ENCODE measurements at regions not wholly inside any gene's neighbourhood (a gene's known extent, or its start where the extent isn't known, plus 50 kb on each side); places are given as distances from the start of the nearest gene placed in this dataset.

GRCh38 chr12:93039062-93039461 lies 110.0 kb upstream of the EEA1 start:
- TF ChIP-seq, protein P1, sequence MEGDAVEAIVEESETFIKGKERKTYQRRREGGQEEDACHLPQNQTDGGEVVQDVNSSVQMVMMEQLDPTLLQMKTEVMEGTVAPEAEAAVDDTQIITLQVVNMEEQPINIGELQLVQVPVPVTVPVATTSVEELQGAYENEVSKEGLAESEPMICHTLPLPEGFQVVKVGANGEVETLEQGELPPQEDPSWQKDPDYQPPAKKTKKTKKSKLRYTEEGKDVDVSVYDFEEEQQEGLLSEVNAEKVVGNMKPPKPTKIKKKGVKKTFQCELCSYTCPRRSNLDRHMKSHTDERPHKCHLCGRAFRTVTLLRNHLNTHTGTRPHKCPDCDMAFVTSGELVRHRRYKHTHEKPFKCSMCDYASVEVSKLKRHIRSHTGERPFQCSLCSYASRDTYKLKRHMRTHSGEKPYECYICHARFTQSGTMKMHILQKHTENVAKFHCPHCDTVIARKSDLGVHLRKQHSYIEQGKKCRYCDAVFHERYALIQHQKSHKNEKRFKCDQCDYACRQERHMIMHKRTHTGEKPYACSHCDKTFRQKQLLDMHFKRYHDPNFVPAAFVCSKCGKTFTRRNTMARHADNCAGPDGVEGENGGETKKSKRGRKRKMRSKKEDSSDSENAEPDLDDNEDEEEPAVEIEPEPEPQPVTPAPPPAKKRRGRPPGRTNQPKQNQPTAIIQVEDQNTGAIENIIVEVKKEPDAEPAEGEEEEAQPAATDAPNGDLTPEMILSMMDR (IDR thresholded peaks at IDR 0.05; ENCODE audit: extremely low read depth, missing control alignments), result no peak
- no peak for DNase-seq (ENCODE audit: low spot score)

- DNase-seq (ENCODE audit: low spot score), result no peak
- TF ChIP-seq, protein P1 (IDR thresholded peaks at IDR 0.05; ENCODE audit: extremely low read depth, missing control alignments), result no peak
These were observed 110.8 kb upstream of the EEA1 start for GRCh38 chr12:93039930-93040329.

- TF ChIP-seq, protein P1 (IDR thresholded peaks at IDR 0.05; ENCODE audit: extremely low read depth, missing control alignments), result no peak
- no peak for DNase-seq (ENCODE audit: low spot score)
These were observed 111.3 kb upstream of the EEA1 start for GRCh38 chr12:93040367-93040766.

DNA sequence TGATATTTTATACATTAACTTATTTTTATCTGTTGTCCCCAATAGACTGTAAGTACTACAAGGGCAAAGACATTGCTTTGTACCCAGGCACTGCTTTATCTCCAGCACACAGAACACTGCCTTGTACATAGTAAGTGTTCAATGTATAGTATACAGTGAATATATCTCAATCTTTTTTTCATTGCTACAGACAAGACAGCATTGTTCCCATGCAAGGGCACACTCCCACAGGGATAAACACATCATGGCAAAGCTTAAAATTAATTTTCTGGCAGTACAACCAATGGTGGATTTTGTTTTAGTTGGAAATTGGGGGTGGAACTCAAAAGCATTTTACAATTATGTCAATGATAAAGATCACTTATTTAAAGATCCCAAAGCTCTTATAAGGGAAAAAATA lies 112.3 kb upstream of the EEA1 start:
- DNase-seq (ENCODE audit: low spot score), result no peak
- TF ChIP-seq, protein P1 (IDR thresholded peaks at IDR 0.05; ENCODE audit: extremely low read depth, missing control alignments), result no peak

- no peak for DNase-seq (ENCODE audit: low spot score)
These were observed 113.2 kb upstream of the EEA1 start for GRCh38 chr12:93042283-93042682.

GRCh38 chr12:93042684-93043083 lies 113.6 kb upstream of the EEA1 start:
- no peak for DNase-seq (ENCODE audit: low spot score)
- TF ChIP-seq, protein P1 (IDR thresholded peaks at IDR 0.05; ENCODE audit: extremely low read depth, missing control alignments), result no peak

More at GRCh38 chr12:93042283-93042682, 113.2 kb upstream of the EEA1 start:
- TF ChIP-seq, protein P1 (IDR thresholded peaks at IDR 0.05; ENCODE audit: extremely low read depth, missing control alignments), result no peak

GRCh38 chr12:93043192-93043876 lies 114.2 kb upstream of the EEA1 start:
- DNase-seq (ENCODE audit: low spot score), result no peak
- TF ChIP-seq, protein P1 (IDR thresholded peaks at IDR 0.05; ENCODE audit: extremely low read depth, missing control alignments), result no peak

Data from GM20000 (cell line).